ENCODE measurements at regions not wholly inside any gene's neighbourhood (a gene's known extent, or its start where the extent isn't known, plus 50 kb on each side); places are given as distances from the start of the nearest gene placed in this dataset.

GRCh38 chr16:79286646-79287423 lies 313.7 kb downstream of the MAF start:
- TF ChIP-seq CTCF (IDR thresholded peaks at IDR 0.05) (no peak), POLR2AphosphoS5 (IDR thresholded peaks at IDR 0.05) (no peak)
